Fibroblast of lung (primary cell): ENCODE measurements at regions not wholly inside any gene's neighbourhood (a gene's known extent, or its start where the extent isn't known, plus 50 kb on each side); places are given as distances from the start of the nearest gene placed in this dataset.

Experiments used
- DNase-seq, 2 donors: peaks; one replicate each; pipeline versions ENCODE4 v3.0.0 to v3.0.0-alpha.2; 2010; ENCODE audit warnings: low read depth in 2 of 2
- H2AFZ ChIP-seq: 2 replicates; pipeline ENCODE4 v1.5.1; 2012; ENCODE audit warnings: low read length, control low read depth, inconsistent platforms
- H3K27ac ChIP-seq: 2 replicates; pipeline ENCODE4 v1.5.1; 2011; ENCODE audit warnings: low read length, control low read depth; ENCODE audit not compliant: insufficient read depth
- H3K27me3 ChIP-seq: 2 replicates; pipeline ENCODE4 v1.5.1; 2011; ENCODE audit warnings: mild to moderate bottlenecking, low read length; ENCODE audit not compliant: control insufficient read depth, insufficient read depth
- H3K36me3 ChIP-seq: 2 replicates; pipeline ENCODE4 v1.5.1; 2011; ENCODE audit warnings: low read length; ENCODE audit not compliant: control insufficient read depth, insufficient read depth
- H3K4me1 ChIP-seq: 2 replicates; pipeline ENCODE4 v1.5.1; 2011; ENCODE audit warnings: low read length; ENCODE audit not compliant: control insufficient read depth, insufficient read depth; ENCODE audit errors: extremely low read depth
- H3K4me2 ChIP-seq: 2 replicates; pipeline ENCODE4 v1.5.1; 2011; ENCODE audit warnings: low read length, control low read depth; ENCODE audit not compliant: insufficient read depth; ENCODE audit errors: extremely low read depth
- H3K4me3 ChIP-seq, 4 experiments: fragments of 200-600 bp in 1 of 4; sonication (generic) in 1 of 4; replicated peaks in 1 of 4; 2 replicates each; pipeline ENCODE4 v1.5.1; 2011 to 2016; ENCODE audit warnings: low read length in 4 of 4, low read depth in 3 of 4, mild to moderate bottlenecking in 3 of 4, control low read depth in 2 of 4, inconsistent platforms in 1 of 4, mixed read lengths in 1 of 4; ENCODE audit not compliant: insufficient read depth in 1 of 4; ENCODE audit errors: control extremely low read depth in 1 of 4
- H3K79me2 ChIP-seq: 2 replicates; pipeline ENCODE4 v1.5.1; 2012; ENCODE audit warnings: mild to moderate bottlenecking, low read length, inconsistent platforms; ENCODE audit not compliant: control insufficient read depth, insufficient read depth
- H3K9ac ChIP-seq: 2 replicates; pipeline ENCODE4 v1.5.1; 2011; ENCODE audit warnings: mild to moderate bottlenecking, low read length, control low read depth; ENCODE audit not compliant: insufficient read depth
- H3K9me3 ChIP-seq: 2 replicates; pipeline ENCODE4 v1.5.1; 2012; ENCODE audit warnings: low read depth, low read length; ENCODE audit not compliant: control insufficient read depth, insufficient read depth
- H4K20me1 ChIP-seq: 2 replicates; pipeline ENCODE4 v1.5.1; 2011; ENCODE audit warnings: low read length; ENCODE audit not compliant: control insufficient read depth, insufficient read depth; ENCODE audit errors: extremely low read depth
- EZH2 ChIP-seq: IDR thresholded peaks from 2 replicates; pipeline ENCODE4 v1.5.1; 2012; ENCODE audit warnings: low read length, control low read depth, mild to moderate bottlenecking; ENCODE audit errors: missing control alignments
- TF ChIP-seq, protein P1 (sequence below), 2 donors: IDR thresholded peaks in 1 of 2; conservative IDR thresholded peaks in 1 of 2; 1 replicate in 1 of 2; 2 replicates in 1 of 2; pipeline ENCODE4 v1.5.1; 2011 to 2012; ENCODE audit warnings: low read length in 2 of 2, control low read depth in 1 of 2, inconsistent platforms in 1 of 2, low read depth in 1 of 2, mild to moderate bottlenecking in 1 of 2

DNA sequence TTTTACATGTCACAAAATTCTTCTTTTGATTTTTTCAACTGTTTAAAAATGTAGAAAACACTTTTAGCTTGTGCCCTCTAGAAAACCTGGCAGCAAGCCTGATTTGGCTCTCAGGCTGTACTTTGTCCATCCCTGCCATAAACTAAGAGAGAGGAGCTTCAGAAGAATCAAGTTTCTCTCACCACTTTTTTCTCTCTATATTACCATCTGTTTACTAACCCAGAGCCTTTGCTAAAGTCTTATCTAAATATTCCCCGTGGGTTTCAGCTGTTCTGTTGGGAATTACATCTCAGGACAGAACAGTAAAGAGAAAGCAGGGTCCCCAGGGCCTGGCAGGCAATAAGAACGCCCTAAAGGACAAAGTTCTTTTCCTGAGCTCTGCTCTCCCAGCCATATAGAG, 409.1 kb upstream of the CRIM1 start:
- Histone ChIP-seq H2AFZ (no peak overlapping the region), H3K4me1 (no peaks in the 10 kb centered on the region), H3K9ac (no peak overlapping the region), H3K4me2 (no peak overlapping the region), H4K20me1 (no peaks in the 10 kb centered on the region), H3K9me3 (no peaks in the 10 kb centered on the region), H3K4me3 (no peak overlapping the region), H3K36me3 (no peaks in the 10 kb centered on the region), H3K27ac (no peak overlapping the region), H3K79me2 (no peaks in the 10 kb centered on the region), H3K27me3 (no peaks in the 10 kb centered on the region)
- no peak for DNase-seq
- TF ChIP-seq, protein P1, sequence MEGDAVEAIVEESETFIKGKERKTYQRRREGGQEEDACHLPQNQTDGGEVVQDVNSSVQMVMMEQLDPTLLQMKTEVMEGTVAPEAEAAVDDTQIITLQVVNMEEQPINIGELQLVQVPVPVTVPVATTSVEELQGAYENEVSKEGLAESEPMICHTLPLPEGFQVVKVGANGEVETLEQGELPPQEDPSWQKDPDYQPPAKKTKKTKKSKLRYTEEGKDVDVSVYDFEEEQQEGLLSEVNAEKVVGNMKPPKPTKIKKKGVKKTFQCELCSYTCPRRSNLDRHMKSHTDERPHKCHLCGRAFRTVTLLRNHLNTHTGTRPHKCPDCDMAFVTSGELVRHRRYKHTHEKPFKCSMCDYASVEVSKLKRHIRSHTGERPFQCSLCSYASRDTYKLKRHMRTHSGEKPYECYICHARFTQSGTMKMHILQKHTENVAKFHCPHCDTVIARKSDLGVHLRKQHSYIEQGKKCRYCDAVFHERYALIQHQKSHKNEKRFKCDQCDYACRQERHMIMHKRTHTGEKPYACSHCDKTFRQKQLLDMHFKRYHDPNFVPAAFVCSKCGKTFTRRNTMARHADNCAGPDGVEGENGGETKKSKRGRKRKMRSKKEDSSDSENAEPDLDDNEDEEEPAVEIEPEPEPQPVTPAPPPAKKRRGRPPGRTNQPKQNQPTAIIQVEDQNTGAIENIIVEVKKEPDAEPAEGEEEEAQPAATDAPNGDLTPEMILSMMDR (conservative IDR thresholded peaks at IDR 0.05 in 1 of 2, IDR thresholded peaks at IDR 0.05 in 1 of 2; ENCODE audit: low read depth in 1 of 2, low read length in 2 of 2) = no peak
- no peak for TF ChIP-seq EZH2

DNA sequence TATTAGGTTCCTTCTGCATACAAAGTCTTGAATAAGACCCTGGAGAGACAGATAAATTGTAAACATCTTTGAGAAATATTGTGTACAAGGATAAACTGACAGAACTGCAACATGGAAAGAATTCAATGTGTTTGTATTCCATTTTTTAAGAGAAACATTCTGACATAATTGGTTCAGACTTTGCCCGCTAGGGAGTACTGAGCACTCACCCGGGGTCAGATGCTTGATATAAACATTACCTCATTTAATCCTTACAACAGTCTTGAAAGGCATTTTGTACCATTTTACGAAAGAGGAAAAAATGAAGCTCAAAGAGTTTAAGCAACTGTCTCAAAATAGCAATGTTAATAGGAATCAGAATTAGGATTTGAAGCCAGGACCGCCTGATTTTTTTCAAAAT, 416.7 kb upstream of the CRIM1 start:
- Histone ChIP-seq H3K9me3 (no peaks in the 10 kb centered on the region), H3K4me3 (no peak overlapping the region), H3K4me1 (no peaks in the 10 kb centered on the region), H2AFZ (no peak overlapping the region), H3K27ac (no peak overlapping the region), H3K4me2 (no peak overlapping the region), H3K27me3 (no peaks in the 10 kb centered on the region), H3K36me3 (no peaks in the 10 kb centered on the region), H4K20me1 (no peaks in the 10 kb centered on the region), H3K9ac (no peak overlapping the region), H3K79me2 (no peaks in the 10 kb centered on the region)
- no peak for TF ChIP-seq EZH2
- TF ChIP-seq, protein P1 (conservative IDR thresholded peaks at IDR 0.05 in 1 of 2, IDR thresholded peaks at IDR 0.05 in 1 of 2; ENCODE audit: low read depth in 1 of 2, low read length in 2 of 2) = no peak
- DNase-seq = peak in 1 of 2 donors; percentile 60

DNA sequence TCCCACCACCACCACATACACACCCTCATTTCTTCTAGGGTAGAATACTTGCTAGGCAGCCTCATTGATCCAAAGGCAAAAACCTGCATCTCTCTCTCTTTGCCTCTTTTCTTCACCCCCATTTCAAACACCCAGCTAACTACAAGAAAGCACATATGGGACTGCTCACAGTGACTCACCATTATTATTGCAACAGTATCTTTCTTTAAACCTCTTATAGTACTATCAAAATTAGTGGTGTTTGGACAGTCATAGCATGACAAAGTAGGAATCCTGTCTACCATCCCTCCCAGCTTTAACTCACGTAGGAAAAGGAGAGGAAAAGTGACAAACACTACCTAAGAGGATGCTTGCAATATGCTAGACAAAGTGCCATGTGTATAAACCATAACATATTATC, 422.5 kb upstream of the CRIM1 start:
- no peaks in the 10 kb centered on the region for H3K27me3 ChIP-seq
- DNase-seq = peak; percentile 1 to 28
- no peak overlapping the region for H3K9ac ChIP-seq
- H4K20me1 ChIP-seq = no peaks in the 10 kb centered on the region
- H3K79me2 ChIP-seq = no peaks in the 10 kb centered on the region
- no peaks in the 10 kb centered on the region for H3K36me3 ChIP-seq
- no peak overlapping the region for H3K4me2 ChIP-seq
- no peak overlapping the region for H3K27ac ChIP-seq
- no peaks in the 10 kb centered on the region for H3K9me3 ChIP-seq
- TF ChIP-seq, protein P1 (conservative IDR thresholded peaks at IDR 0.05 in 1 of 2, IDR thresholded peaks at IDR 0.05 in 1 of 2; ENCODE audit: low read depth in 1 of 2, low read length in 2 of 2) = no peak
- TF ChIP-seq EZH2 = no peak
- H3K4me1 ChIP-seq = no peaks in the 10 kb centered on the region
- no peak overlapping the region for H2AFZ ChIP-seq
- no peak overlapping the region for H3K4me3 ChIP-seq
